ENCODE measurements at regions not wholly inside any gene's neighbourhood (a gene's known extent, or its start where the extent isn't known, plus 50 kb on each side); places are given as distances from the start of the nearest gene placed in this dataset.

- H3F3A ChIP-seq (ENCODE audit: insufficient read depth, low read depth), result no peaks in the 10 kb centered on the region
- no peak overlapping the region for H3K4me2 ChIP-seq
- no peaks in the 10 kb centered on the region for H3K9me3 ChIP-seq (ENCODE audit: insufficient read depth, low read depth)
- H3K36me3 ChIP-seq (ENCODE audit: low read depth), result no peaks in the 10 kb centered on the region
- no peak for TF ChIP-seq CTCF (conservative IDR thresholded peaks at IDR 0.05)
- no peak for TF ChIP-seq EZH2 (IDR thresholded peaks at IDR 0.05; ENCODE audit: low read depth)
- ChIA-PET POLR2A (ENCODE audit: unreplicated experiment) (no interaction called here), CTCF (no interaction called here)
- intact Hi-C loops (cut with micrococcal nuclease; ENCODE audit: unreplicated experiment), result no loop called here
- H3K27me3 ChIP-seq (ENCODE audit: insufficient read depth, low read depth), result no peaks in the 10 kb centered on the region
- no peak overlapping the region for H2AFZ ChIP-seq
- H3K4me3 ChIP-seq, result no peak overlapping the region
- no TSS peak for BruUV-seq (replicated peaks)
- DNase-seq, result no peak
- H3K27ac ChIP-seq, result no peak overlapping the region
- no peaks in the 10 kb centered on the region for H4K20me1 ChIP-seq (ENCODE audit: insufficient read depth)
- H3K9me2 ChIP-seq (ENCODE audit: insufficient read depth), result no peaks in the 10 kb centered on the region
- H3K4me1 ChIP-seq (replicated peaks; ENCODE audit: insufficient read depth), result no peaks in the 10 kb centered on the region
- no peaks in the 10 kb centered on the region for H3K79me2 ChIP-seq (ENCODE audit: low read depth)
Measured at GRCh38 chr1:60329651-60330050, 256.1 kb upstream of the C1orf87 start.

GRCh38 chr1:60311838-60312237 is 238.3 kb upstream of the C1orf87 start:
- BruUV-seq (replicated peaks), result no TSS peak
- ChIA-PET CTCF (no interaction called here), POLR2A (ENCODE audit: unreplicated experiment) (no interaction called here)
- Histone ChIP-seq H3K4me3 (no peak overlapping the region), H3K79me2 (ENCODE audit: low read depth) (no peaks in the 10 kb centered on the region), H3K4me1 (replicated peaks; ENCODE audit: insufficient read depth) (no peaks in the 10 kb centered on the region), H3K27me3 (ENCODE audit: insufficient read depth, low read depth) (no peaks in the 10 kb centered on the region), H3K9me2 (ENCODE audit: insufficient read depth) (no peaks in the 10 kb centered on the region), H4K20me1 (ENCODE audit: insufficient read depth) (no peaks in the 10 kb centered on the region), H3K36me3 (ENCODE audit: low read depth) (no peaks in the 10 kb centered on the region), H3K4me2 (no peak overlapping the region), H2AFZ (no peak overlapping the region), H3K9me3 (ENCODE audit: insufficient read depth, low read depth) (no peaks in the 10 kb centered on the region), H3K27ac (no peak overlapping the region), H3F3A (ENCODE audit: insufficient read depth, low read depth) (no peaks in the 10 kb centered on the region)
- no peak for DNase-seq
- TF ChIP-seq CTCF (conservative IDR thresholded peaks at IDR 0.05), result no peak
- TF ChIP-seq EZH2 (IDR thresholded peaks at IDR 0.05; ENCODE audit: low read depth), result no peak
- intact Hi-C loops (cut with micrococcal nuclease; ENCODE audit: unreplicated experiment), result no loop called here

GRCh38 chr1:60299581-60299980 is 226.0 kb upstream of the C1orf87 start:
- no peak for TF ChIP-seq CTCF (conservative IDR thresholded peaks at IDR 0.05)
- no peak for TF ChIP-seq EZH2 (IDR thresholded peaks at IDR 0.05; ENCODE audit: low read depth)
- no peaks in the 10 kb centered on the region for H3K36me3 ChIP-seq (ENCODE audit: low read depth)
- POLR2A ChIA-PET (ENCODE audit: unreplicated experiment), result interaction anchor here (0.6 kb wide), 1 partner anchor 1071 kb away, joined by 3 read pairs; no protein-coding TSS in a partner anchor
- no peaks in the 10 kb centered on the region for H3F3A ChIP-seq (ENCODE audit: insufficient read depth, low read depth)
- no peak overlapping the region for H3K4me2 ChIP-seq
- no peak overlapping the region for H3K27ac ChIP-seq
- H2AFZ ChIP-seq, result no peak overlapping the region
- CTCF ChIA-PET, result no interaction called here
- intact Hi-C loops (cut with micrococcal nuclease; ENCODE audit: unreplicated experiment), result no loop called here
- H3K4me3 ChIP-seq, result no peak overlapping the region
- no peaks in the 10 kb centered on the region for H3K4me1 ChIP-seq (replicated peaks; ENCODE audit: insufficient read depth)
- no peak for DNase-seq
- no peaks in the 10 kb centered on the region for H3K27me3 ChIP-seq (ENCODE audit: insufficient read depth, low read depth)
- no peaks in the 10 kb centered on the region for H4K20me1 ChIP-seq (ENCODE audit: insufficient read depth)
- no peaks in the 10 kb centered on the region for H3K9me3 ChIP-seq (ENCODE audit: insufficient read depth, low read depth)
- no peaks in the 10 kb centered on the region for H3K9me2 ChIP-seq (ENCODE audit: insufficient read depth)
- no TSS peak for BruUV-seq (replicated peaks)
- H3K79me2 ChIP-seq (ENCODE audit: low read depth), result no peaks in the 10 kb centered on the region
